Kasumi-1 (cell line): ENCODE measurements at regions not wholly inside any gene's neighbourhood (a gene's known extent, or its start where the extent isn't known, plus 50 kb on each side); places are given as distances from the start of the nearest gene placed in this dataset.
"Not testable (repeated sequence)": the region's sequence is repeated elsewhere in the genome, so short reads cannot be mapped to it uniquely, and the experiment has no call there.

Source experiments
- DNase-seq, 2 experiments: peaks; one replicate each; lab custom pipeline; 2025; lab: John Stamatoyannopoulos, UW

DNA sequence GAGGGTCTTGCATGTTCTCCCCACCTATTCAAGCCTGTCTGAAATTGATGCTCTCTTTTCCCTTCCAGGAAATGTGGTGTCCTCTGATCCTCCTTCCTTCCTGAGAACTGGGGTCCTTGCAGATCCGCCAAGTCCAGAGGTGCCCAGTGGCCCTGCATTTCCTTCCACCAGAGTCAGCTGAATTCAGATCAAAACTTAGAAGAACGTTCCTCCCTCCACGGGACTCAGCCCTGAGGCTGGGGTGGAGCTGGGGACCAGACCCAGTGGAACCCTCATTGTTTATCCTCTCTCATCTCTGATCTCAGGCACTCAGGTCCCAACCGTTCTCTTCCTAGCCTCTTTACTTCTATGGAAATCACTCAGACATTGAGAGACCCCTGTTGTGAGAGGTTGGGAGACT, 477.3 kb downstream of the TSHZ3 start:
- DNase-seq = no peak

DNA sequence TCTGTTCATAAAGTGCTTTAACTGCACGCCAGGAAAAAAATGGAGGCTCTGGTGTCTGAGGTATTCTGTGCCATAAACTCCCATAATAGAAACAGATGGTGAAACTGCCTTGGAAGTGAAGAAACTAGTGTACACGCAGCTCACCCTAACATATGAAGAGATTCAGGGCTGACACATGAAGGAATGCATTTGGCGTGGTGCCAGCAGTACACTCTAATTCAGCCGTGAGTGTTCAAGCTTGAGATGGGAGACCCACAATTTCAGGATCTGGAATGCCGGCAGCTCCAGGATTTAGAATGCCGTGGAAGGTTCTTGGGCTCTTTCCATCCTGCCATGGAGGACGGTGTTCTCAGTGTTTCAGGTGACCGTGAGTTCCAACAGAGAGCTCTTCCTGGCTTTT, 478.4 kb downstream of the TSHZ3 start:
- DNase-seq = no peak

GRCh38 chr19:30865511-30865910, 483.7 kb downstream of the TSHZ3 start:
- DNase-seq = no peak

DNA sequence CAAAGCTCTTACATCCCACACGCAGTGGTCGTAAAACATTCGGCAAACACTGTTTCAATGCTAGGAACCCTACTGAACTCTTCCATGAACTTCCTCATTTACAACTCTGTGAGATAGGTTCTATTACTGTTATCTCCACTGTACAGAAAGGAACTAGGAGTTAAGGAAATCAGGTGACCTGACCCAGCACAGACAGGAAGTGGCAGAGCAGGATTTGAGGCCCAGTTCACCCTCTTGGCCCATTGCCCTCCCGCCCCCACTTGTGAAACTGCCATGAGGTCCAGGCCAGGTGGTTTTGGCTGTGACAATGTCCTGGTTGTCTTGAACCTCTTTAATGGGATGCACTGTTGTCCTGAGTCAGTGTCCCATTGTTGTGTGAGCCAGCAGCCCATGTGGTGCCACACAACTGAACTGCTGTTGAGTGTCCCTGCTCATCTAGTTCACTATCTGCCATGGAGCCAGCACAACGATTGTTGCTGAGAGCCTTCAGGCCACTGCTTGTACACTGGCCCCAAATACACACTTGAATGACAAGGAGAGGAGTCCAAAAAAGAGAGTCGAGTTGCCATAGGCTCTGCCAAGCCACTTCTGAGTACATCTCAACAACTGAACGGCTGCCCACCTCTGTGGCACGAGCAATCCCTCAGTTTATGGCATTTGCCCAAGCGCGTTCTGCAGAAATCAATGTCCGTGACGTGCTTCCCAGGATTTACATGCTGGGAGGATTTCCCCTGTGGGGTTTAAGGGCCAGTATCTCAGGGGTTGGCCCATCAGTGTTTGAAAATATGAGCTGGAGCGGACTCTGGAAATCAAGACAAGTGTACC, 484.6 kb downstream of the TSHZ3 start:
- peak; percentile 2 to 4 for DNase-seq

DNA sequence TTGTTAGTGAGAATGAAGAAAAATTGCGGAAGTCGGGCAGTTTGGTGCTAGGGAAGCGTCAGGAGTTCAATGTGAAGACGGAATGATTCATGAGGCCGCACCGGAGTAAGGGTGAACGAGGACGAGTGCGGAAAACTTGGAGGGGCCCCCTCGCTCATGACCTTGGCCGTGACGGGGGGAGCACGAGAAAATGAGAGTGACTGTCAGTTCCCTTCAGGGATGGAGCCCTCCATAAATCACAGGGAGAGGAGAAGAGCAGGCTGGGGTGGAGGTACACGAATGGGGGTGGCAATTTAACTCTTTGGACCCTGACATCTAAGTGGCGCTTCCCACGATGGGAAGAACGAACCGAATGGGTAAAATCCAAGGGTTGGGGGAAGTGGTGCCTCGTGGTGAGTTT, 486.4 kb downstream of the TSHZ3 start:
- no peak for DNase-seq

GRCh38 chr19:30861919-30862318, 487.3 kb downstream of the TSHZ3 start:
- no peak for DNase-seq

GRCh38 chr19:30857966-30858490, 485.8 kb downstream of the ZNF536 start:
- DNase-seq = no peak

DNA sequence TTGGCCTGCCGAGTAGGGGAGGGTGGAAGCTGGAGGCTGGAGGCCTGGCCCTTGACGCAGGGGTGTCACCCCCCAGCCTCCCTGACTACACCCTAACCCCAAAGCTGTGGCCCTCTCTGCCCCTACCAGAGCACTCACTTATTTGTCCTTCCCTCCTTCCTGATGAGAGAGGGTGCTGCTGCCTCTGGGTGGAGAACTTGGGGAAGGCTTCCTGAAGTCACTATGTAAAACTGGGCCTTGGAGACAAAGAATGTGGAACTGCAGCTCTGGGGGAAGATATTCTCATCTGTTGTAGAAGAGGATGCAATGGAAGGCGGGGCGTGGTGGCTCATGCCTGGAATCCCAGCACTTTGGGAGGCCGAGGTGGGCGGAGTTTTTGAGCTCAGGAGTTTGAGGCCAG, 485.2 kb downstream of the ZNF536 start:
- no peak for DNase-seq

- no peak for DNase-seq
These were observed 484.6 kb downstream of the ZNF536 start for GRCh38 chr19:30856786-30857185.

- DNase-seq = no peak
These were observed 484.2 kb downstream of the ZNF536 start for GRCh38 chr19:30856376-30856775.

DNA sequence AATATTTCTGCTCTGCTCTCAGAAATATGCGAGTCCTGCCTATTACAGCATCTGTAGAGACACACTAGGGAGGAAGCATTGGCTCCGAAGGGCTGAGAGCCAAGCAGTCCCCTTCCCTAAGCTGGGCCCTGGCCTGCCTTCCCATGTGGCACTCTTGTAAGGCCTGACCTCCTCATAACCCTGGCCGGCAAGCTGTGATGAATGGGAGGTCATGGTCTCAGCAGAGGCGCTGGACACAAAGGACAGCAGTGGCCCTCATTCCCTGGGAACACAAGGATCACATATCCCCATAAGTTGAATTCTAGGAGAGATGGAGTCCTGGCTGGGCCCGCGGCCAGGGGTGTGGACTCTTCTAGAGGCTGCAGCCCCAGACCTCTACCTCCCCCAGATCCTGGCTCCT, 483.3 kb downstream of the ZNF536 start:
- DNase-seq = no peak

DNA sequence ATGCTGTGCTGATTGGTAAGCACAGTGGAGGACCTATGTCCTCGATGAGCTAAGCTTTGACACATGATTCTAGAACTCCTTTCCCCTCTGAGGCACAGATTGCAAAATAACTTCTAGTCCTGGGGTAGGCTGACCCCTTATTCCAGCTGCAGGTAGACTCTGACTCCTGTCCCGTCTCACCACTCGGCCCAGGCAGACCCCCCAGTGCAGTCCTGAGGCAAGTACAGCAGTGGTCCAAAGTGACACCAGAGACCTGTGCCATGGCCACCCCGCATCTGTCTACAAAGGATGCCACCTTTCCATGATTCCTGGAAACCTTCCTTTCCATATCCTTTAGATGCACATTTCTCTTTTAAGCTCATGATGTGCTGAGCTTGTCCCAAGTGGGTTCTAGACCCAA, 482.5 kb downstream of the ZNF536 start:
- no peak for DNase-seq

GRCh38 chr19:30854207-30854606, 482.0 kb downstream of the ZNF536 start:
- DNase-seq = no peak

GRCh38 chr19:30853036-30853435, 480.9 kb downstream of the ZNF536 start:
- DNase-seq = no peak

DNA sequence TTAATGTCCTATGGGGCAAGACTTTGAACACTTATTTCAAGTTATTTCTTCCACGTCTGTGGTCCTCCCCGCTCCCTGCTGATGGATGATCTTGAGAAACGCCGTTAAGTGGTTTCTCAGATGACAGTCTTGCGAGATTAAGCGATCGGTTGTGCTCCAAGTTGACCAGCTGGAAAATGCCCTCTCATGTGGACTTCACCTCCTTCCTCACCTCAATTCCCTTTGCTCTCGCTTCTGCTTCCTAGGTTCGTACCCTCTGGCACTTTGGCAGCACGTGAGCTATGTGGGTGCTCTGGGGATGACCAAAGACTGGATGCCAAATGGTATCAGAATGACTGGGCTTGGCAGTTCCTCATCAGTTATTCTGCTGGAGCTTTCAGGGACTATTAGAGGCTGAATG, 480.0 kb downstream of the ZNF536 start:
- no peak for DNase-seq

- DNase-seq = no peak
These were observed 479.5 kb downstream of the ZNF536 start for GRCh38 chr19:30851646-30852045.

GRCh38 chr19:30848636-30849425, 476.6 kb downstream of the ZNF536 start:
- DNase-seq = no peak

GRCh38 chr19:30846102-30846501, 473.9 kb downstream of the ZNF536 start:
- no peak for DNase-seq

DNA sequence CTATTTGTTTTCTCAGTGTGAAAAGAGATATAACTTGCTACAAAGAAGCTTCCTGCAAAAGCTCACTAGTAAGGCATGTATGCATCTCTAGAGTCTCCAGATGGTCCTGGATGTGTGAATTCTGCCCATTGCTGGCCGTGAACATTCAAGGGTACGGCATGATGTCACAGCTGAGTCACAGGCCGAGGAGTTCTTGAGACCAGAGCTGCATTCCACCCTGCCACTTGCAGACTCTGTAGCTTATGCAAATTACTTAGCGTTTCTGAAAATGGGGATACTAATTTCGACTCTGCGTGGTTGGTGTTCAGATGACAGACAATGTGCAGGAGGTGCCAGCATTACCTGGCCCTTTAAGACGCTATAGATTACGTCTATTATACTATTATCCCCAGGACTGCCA, 470.7 kb downstream of the ZNF536 start:
- no peak for DNase-seq

GRCh38 chr19:30841934-30842333, 469.8 kb downstream of the ZNF536 start:
- DNase-seq = no peak

DNA sequence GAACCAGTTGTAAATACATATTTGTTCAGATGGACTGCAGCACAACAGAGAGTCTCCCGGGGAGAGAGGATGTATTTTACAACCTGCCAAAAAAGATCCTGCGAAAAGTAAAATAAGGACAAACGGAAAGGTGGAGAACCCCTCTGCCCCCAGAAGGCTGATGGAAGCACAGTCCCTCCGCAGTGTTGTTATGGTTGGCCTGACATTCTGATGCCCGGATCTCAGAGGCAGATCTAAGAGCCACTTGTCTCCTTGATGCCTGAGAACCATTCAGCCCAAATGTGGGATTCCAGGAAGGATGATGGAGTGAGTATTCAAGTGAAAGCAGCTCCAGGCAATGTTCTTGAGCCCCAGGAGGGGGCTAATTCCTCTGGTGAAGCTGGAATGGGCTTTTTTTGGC, 458.7 kb downstream of the ZNF536 start:
- no peak for DNase-seq

GRCh38 chr19:30825505-30825904, 453.3 kb downstream of the ZNF536 start:
- not testable (repeated sequence) for DNase-seq

DNA sequence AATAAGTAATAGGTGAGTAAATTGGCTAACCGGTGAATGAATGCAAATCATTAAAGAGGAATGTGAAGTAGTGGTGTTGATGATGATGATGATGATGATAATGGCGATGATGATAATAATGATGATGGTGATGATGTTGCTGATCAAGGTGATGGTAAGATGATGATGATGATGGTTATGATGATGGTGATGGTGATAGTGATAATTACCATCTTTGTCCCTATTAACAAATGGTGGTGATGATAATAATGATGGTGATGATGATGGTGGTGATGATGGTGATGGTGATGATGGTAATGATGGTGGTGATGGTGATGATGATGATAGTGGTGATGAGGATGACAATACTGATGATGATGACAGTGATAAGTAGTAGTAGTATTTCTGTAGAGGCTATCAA, 452.6 kb downstream of the ZNF536 start:
- DNase-seq = no peak
